IMR-90 (cell line): ENCODE measurements at regions not wholly inside any gene's neighbourhood (a gene's known extent, or its start where the extent isn't known, plus 50 kb on each side); places are given as distances from the start of the nearest gene placed in this dataset.

Experiments used
- BHLHE40 ChIP-seq: fragments of 150-350 bp; IDR thresholded peaks from 2 replicates; pipeline ENCODE4 v1.6.1; 2016; ENCODE audit warnings: mild to moderate bottlenecking, low read depth, low read length
- CTCF ChIP-seq: conservative IDR thresholded peaks from 2 replicates; pipeline ENCODE4 v1.5.1; 2012; ENCODE audit warnings: mild to moderate bottlenecking, low read depth, low read length, improper control_type of control experiment
- ELK1 ChIP-seq: fragments of 150-350 bp; IDR thresholded peaks from 2 replicates; pipeline ENCODE4 v1.6.1; 2016; ENCODE audit warnings: low read depth, mild to moderate bottlenecking, low read length, moderate library complexity, borderline replicate concordance
- FOS ChIP-seq: fragments of 150-350 bp; IDR thresholded peaks from 2 replicates; pipeline ENCODE4 v1.6.1; 2016; ENCODE audit warnings: low read depth, low read length
- MAFK ChIP-seq: IDR thresholded peaks from 2 replicates; pipeline ENCODE4 v1.6.1; 2012; ENCODE audit warnings: low read depth, low read length, improper control_type of control experiment
- MAZ ChIP-seq: IDR thresholded peaks from 2 replicates; pipeline ENCODE4 v1.6.1; 2012; ENCODE audit warnings: low read depth, mild to moderate bottlenecking, low read length, improper control_type of control experiment, moderate library complexity, borderline replicate concordance
- NFE2L2 ChIP-seq: fragments of 150-350 bp; IDR thresholded peaks from 2 replicates; pipeline ENCODE4 v1.6.1; 2016; ENCODE audit warnings: low read depth, mild to moderate bottlenecking, low read length
- POLR2A ChIP-seq: IDR thresholded peaks from 2 replicates; pipeline ENCODE4 v1.6.1; 2012; ENCODE audit warnings: mild to moderate bottlenecking, low read depth, low read length
- RAD21 ChIP-seq: IDR thresholded peaks from 2 replicates; pipeline ENCODE4 v1.6.1; 2012; ENCODE audit warnings: low read length, improper control_type of control experiment
- RCOR1 ChIP-seq: IDR thresholded peaks from 2 replicates; pipeline ENCODE4 v1.6.1; 2012; ENCODE audit warnings: mild to moderate bottlenecking, low read length, improper control_type of control experiment; ENCODE audit not compliant: insufficient replicate concordance
- RFX5 ChIP-seq: IDR thresholded peaks from 2 replicates; pipeline ENCODE4 v1.8.0; 2012; ENCODE audit warnings: low read depth, mild to moderate bottlenecking, low read length, moderate library complexity
- SMC3 ChIP-seq: fragments of 150-350 bp; IDR thresholded peaks from 2 replicates; pipeline ENCODE4 v1.6.1; 2016; ENCODE audit warnings: low read depth, mild to moderate bottlenecking, antibody characterized with exemption, low read length, moderate library complexity

GRCh38 chr15:37246065-37246464, 145.7 kb upstream of the MEIS2 start:
- TF ChIP-seq RAD21 (no peak), CTCF (no peak), POLR2A (no peak), MAZ (no peak), RFX5 (no peak), ELK1 (no peak), RCOR1 (no peak), FOS (no peak), MAFK (no peak), BHLHE40 (no peak), NFE2L2 (no peak), SMC3 (no peak)
